Lung (tissue), 11 donors: ENCODE measurements at regions not wholly inside any gene's neighbourhood (a gene's known extent, or its start where the extent isn't known, plus 50 kb on each side); places are given as distances from the start of the nearest gene placed in this dataset.

ENCODE experiments used
- ATAC-seq: fragments of 200-7000 bp; cut with Tn5 transposase; one replicate; pipeline ENCODE4 v1.9.1; 2020; ENCODE audit warnings: moderate number of reproducible peaks; ENCODE audit not compliant: insufficient read depth, low FRiP score
- DNase-seq, 3 donors: peaks; one replicate each; pipeline ENCODE4 v3.0.0-alpha.2; 2013 to 2017
- H3K27ac ChIP-seq, 2 donors: one replicate each; pipeline ENCODE4 v1.5.1; 2013; ENCODE audit warnings: mild to moderate bottlenecking in 2 of 2, moderate library complexity in 2 of 2, control low read depth in 1 of 2, inconsistent platforms in 1 of 2, low read depth in 1 of 2, low read length in 1 of 2
- H3K27me3 ChIP-seq, 3 donors: one replicate each; pipeline ENCODE4 v1.5.1; 2013; ENCODE audit warnings: low read length in 2 of 3; ENCODE audit not compliant: control insufficient read depth in 3 of 3, insufficient read depth in 3 of 3
- H3K36me3 ChIP-seq, 4 donors: one replicate each; pipeline ENCODE4 v1.5.1; 2013; ENCODE audit warnings: low read length in 4 of 4, mild to moderate bottlenecking in 1 of 4, moderate library complexity in 1 of 4; ENCODE audit not compliant: control insufficient read depth in 4 of 4, insufficient read depth in 4 of 4
- H3K4me1 ChIP-seq, 5 donors: one replicate each; pipeline ENCODE4 v1.5.1; 2013; ENCODE audit warnings: low read length in 5 of 5, mild to moderate bottlenecking in 2 of 5, moderate library complexity in 1 of 5; ENCODE audit not compliant: control insufficient read depth in 5 of 5, insufficient read depth in 5 of 5
- H3K4me3 ChIP-seq: one replicate; pipeline ENCODE4 v1.5.1; 2013; ENCODE audit warnings: mild to moderate bottlenecking, control low read depth, moderate library complexity
- H3K9ac ChIP-seq, 2 donors: one replicate each; pipeline ENCODE4 v1.5.1; 2013; ENCODE audit warnings: low read length in 2 of 2, control low read depth in 1 of 2; ENCODE audit not compliant: insufficient read depth in 1 of 2
- H3K9me3 ChIP-seq, 4 donors: one replicate each; pipeline ENCODE4 v1.5.1; 2013; ENCODE audit warnings: low read length in 3 of 4, mild to moderate bottlenecking in 1 of 4, moderate library complexity in 1 of 4; ENCODE audit not compliant: control insufficient read depth in 4 of 4, insufficient read depth in 3 of 4
- WGBS, 2 donors: extraction: QIAGEN DNeasy Blood & Tissue Kit; methylation state at CpG; one replicate each; pipeline ENCODE4 v1.1.7; 2013; 5-methylcytosine and 5-hydroxymethylcytosine counted together
- TF ChIP-seq, protein P1 (sequence below): IDR thresholded peaks from 2 replicates; pipeline ENCODE4 v1.5.1; 2012; ENCODE audit warnings: mild to moderate bottlenecking; ENCODE audit errors: control extremely low read depth, extremely low read depth
- donor health status: control.
- donor health status: control.
- donor health status: Bipolar disorder and iron deficiency.
- donor health status: healthy.
- donor health status: DM: yes; HTN: yes; CAD: no.

DNA sequence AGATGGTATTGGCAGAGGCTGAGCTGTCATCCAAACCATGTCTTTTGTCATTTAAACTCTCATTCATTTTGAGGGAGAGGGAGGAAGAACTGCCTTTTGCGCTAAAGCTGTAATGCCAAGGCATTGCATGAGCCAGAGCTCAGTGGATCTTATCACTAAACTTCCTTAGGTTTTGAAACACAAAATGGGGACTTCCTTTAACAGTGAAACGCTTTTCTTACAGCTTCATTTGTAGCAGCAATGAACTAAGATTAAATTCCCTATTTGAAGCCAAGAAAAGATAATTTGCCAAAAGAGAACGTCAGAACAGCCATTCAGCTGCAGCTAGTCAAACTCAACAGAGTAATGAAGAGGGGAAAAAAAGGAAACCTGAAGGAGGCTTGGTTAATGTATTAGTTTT is 143.5 kb upstream of the MMADHC start:
- Histone ChIP-seq H3K4me3 (no peak overlapping the region), H3K9me3 (no peaks in the 10 kb centered on the region), H3K27ac (no peak overlapping the region), H3K4me1 (peaks cover 0 to 52% (median 9%) of the 10 kb centered on the region in 5 donors), H3K9ac (no peak overlapping the region), H3K27me3 (no peaks in the 10 kb centered on the region), H3K36me3 (no peaks in the 10 kb centered on the region)
- ATAC-seq (no peak), DNase-seq (peak in 2 of 3 donors; percentile 91 to 94)
- TF ChIP-seq, protein P1, sequence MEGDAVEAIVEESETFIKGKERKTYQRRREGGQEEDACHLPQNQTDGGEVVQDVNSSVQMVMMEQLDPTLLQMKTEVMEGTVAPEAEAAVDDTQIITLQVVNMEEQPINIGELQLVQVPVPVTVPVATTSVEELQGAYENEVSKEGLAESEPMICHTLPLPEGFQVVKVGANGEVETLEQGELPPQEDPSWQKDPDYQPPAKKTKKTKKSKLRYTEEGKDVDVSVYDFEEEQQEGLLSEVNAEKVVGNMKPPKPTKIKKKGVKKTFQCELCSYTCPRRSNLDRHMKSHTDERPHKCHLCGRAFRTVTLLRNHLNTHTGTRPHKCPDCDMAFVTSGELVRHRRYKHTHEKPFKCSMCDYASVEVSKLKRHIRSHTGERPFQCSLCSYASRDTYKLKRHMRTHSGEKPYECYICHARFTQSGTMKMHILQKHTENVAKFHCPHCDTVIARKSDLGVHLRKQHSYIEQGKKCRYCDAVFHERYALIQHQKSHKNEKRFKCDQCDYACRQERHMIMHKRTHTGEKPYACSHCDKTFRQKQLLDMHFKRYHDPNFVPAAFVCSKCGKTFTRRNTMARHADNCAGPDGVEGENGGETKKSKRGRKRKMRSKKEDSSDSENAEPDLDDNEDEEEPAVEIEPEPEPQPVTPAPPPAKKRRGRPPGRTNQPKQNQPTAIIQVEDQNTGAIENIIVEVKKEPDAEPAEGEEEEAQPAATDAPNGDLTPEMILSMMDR, result no peak
- WGBS, 2 donors, result 38 to 46% methylated on average over 3 of the region's 3 CpGs

DNA sequence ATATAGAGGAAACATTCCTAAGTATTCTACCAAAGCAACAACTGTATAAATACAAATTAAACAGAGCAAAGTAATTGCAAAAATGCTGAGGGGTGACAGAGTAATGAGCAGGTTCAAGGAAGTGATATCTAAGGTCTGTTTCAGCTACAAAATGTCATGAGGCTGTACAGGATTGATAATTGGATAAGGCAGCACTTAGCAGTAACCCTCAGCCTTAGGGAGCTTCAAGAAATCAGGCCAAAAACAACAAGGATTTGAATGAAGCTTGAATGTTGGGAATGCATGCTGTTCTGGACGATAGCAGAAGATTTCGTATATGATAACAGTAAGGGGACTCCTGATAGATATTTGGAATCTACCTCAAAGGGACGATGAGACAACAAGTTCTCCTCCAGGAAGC is 142.0 kb upstream of the MMADHC start:
- DNase-seq (no peak), ATAC-seq (no peak)
- peaks cover 0 to 47% (median 11%) of the 10 kb centered on the region in 5 donors for H3K4me1 ChIP-seq
- no peaks in the 10 kb centered on the region for H3K27me3 ChIP-seq
- 80 to 89% methylated on average over 3 of the region's 3 CpGs for WGBS, 2 donors
- TF ChIP-seq, protein P1, result no peak
- peaks cover 0 to 3% (median 0%) of the 10 kb centered on the region in 4 donors for H3K9me3 ChIP-seq
- no peak overlapping the region for H3K4me3 ChIP-seq
- no peak overlapping the region for H3K9ac ChIP-seq
- no peak overlapping the region for H3K27ac ChIP-seq
- no peaks in the 10 kb centered on the region for H3K36me3 ChIP-seq

DNA sequence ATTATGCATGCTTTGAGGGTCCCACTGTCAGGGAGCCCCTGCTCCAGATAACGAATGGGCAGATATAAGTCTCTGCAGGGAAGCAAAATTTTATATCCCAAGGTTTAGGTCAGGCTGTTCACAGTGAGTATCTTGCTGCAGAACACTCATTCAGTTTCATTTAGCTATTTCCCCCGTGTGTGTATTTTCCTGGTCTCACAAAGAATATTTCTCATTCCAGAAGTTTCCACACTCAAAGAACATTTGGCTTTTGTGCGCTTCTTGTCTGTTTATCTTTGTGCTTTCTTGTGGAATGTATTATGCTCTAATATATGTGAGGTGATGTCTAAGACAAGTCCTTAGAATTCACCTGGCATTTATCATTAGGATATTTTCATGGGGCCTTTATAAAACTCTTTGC is 140.4 kb upstream of the MMADHC start:
- Histone ChIP-seq H3K27ac (no peak overlapping the region), H3K27me3 (no peaks in the 10 kb centered on the region), H3K4me1 (peaks cover 0 to 44% (median 15%) of the 10 kb centered on the region in 5 donors), H3K9ac (no peak overlapping the region), H3K9me3 (peaks cover 0 to 3% (median 0%) of the 10 kb centered on the region in 4 donors), H3K36me3 (no peaks in the 10 kb centered on the region), H3K4me3 (no peak overlapping the region)
- no peak for ATAC-seq
- DNase-seq, result no peak
- TF ChIP-seq, protein P1, result no peak
- WGBS, 2 donors, result 73 to 79% methylated on average over 3 of the region's 3 CpGs

DNA sequence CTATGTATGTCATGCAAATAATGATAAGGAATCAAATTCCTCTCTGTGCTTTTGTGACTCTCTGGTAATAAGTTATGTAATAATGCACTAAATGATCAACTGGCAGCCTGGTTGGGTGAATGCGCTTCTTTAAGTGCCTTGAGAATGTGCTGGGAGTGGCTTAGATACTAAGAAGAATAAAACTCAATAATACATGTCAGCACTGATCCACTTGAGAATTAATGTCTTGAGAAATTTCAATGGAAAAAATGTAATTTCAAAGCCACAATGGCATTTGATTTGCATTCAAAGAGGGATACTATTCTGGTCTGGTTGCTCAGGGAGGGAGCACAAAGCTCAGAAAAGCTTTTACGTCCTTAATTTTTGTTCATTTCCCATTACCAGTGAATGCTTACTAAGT is 137.7 kb upstream of the MMADHC start:
- Histone ChIP-seq H3K27me3 (no peaks in the 10 kb centered on the region), H3K9ac (no peak overlapping the region), H3K27ac (no peak overlapping the region), H3K36me3 (no peaks in the 10 kb centered on the region), H3K4me3 (no peak overlapping the region), H3K4me1 (peaks cover 0 to 35% (median 11%) of the 10 kb centered on the region in 5 donors), H3K9me3 (peaks cover 0 to 3% (median 0%) of the 10 kb centered on the region in 4 donors)
- TF ChIP-seq, protein P1, result no peak
- no peak for ATAC-seq
- 78 to 80% methylated on average over 2 of the region's 2 CpGs for WGBS, 2 donors
- no peak for DNase-seq
